Gastrocnemius medialis (tissue), 4 donors: ENCODE measurements at regions not wholly inside any gene's neighbourhood (a gene's known extent, or its start where the extent isn't known, plus 50 kb on each side); places are given as distances from the start of the nearest gene placed in this dataset.

Experiments
- ATAC-seq, 2 donors: fragments of 150-250 bp; one replicate each; pipeline ENCODE4 v1.9.1; 2016
- DNase-seq, 2 donors: peaks; one replicate each; pipeline ENCODE4 v3.0.0-alpha.2; 2019
- H3K27ac ChIP-seq, 4 donors: fragments of 200-600 bp; sonication (generic); 1 replicate in 1 of 4; 2 replicates in 3 of 4; pipeline ENCODE4 v1.5.1; 2016 to 2018; ENCODE audit warnings: mild to moderate bottlenecking in 2 of 4, moderate library complexity in 1 of 4
- H3K27me3 ChIP-seq, 3 donors: fragments of 200-600 bp; sonication (generic) in 2 of 3; 1 replicate in 1 of 3; 2 replicates in 2 of 3; pipeline versions ENCODE4 v1.5.1 to v1.6.0; 2016 to 2019; ENCODE audit warnings: mild to moderate bottlenecking in 1 of 3, moderate library complexity in 1 of 3
- H3K36me3 ChIP-seq, 2 donors: fragments of 200-600 bp; sonication (generic) in 1 of 2; one replicate each; pipeline ENCODE4 v1.5.1; 2017 to 2018
- H3K4me1 ChIP-seq, 2 donors: fragments of 200-600 bp; sonication (generic) in 1 of 2; one replicate each; pipeline ENCODE4 v1.5.1; 2016 to 2017; ENCODE audit warnings: mild to moderate bottlenecking in 2 of 2
- H3K4me3 ChIP-seq, 4 donors: fragments of 200-600 bp; sonication (generic) in 3 of 4; 1 replicate in 1 of 4; 2 replicates in 3 of 4; pipeline ENCODE4 v1.5.1; 2016 to 2019; ENCODE audit warnings: mild to moderate bottlenecking in 2 of 4
- H3K9me3 ChIP-seq, 3 donors: fragments of 200-600 bp; sonication (generic) in 2 of 3; 1 replicate in 1 of 3; 2 replicates in 2 of 3; pipeline ENCODE4 v1.5.1; 2016 to 2019
- CTCF ChIP-seq, 5 experiments: fragments of 450-650 bp in 3 of 5; fragments of 200-600 bp in 2 of 5; sonication (generic) in 2 of 5; IDR thresholded peaks in 4 of 5; conservative IDR thresholded peaks in 1 of 5; 1 replicate in 4 of 5; 2 replicates in 1 of 5; pipeline ENCODE4 v1.5.1; 2016 to 2019; ENCODE audit warnings: antibody characterized with exemption in 5 of 5, mild to moderate bottlenecking in 3 of 5, moderate library complexity in 3 of 5
- POLR2A ChIP-seq, 2 donors: fragments of 450-650 bp; IDR thresholded peaks; one replicate each; pipeline ENCODE4 v1.6.1; 2017; ENCODE audit warnings: antibody characterized with exemption in 2 of 2, mild to moderate bottlenecking in 2 of 2, moderate library complexity in 2 of 2
- in situ Hi-C, 4 donors: fragments of 200-750 bp; cut with MboI; loops; one replicate each; pipeline versions ENCODE4 v1.15.0 to v1.8.0; 2017; ENCODE audit warnings: low sequenced_read_pairs in 4 of 4
- intact Hi-C: fragments of 100-400 bp; cut with DNase I; formaldehyde crosslinking; loops from one replicate; pipeline ENCODE4 v1.15.1; 2023; ENCODE audit warnings: low total_unique reads

GRCh38 chr14:38850664-38851063 is 252.4 kb downstream of the SEC23A start:
- in situ Hi-C loops (loop anchor here in 2 of 4 donors (25.0 kb wide), 2 partner anchors 138 to 938 kb away; no protein-coding TSS in a partner anchor), intact Hi-C loops (no loop called here)
- H3K4me3 ChIP-seq, result no peak overlapping the region
- no peaks in the 10 kb centered on the region for H3K27me3 ChIP-seq
- no peaks in the 10 kb centered on the region for H3K4me1 ChIP-seq
- DNase-seq, result no peak
- TF ChIP-seq CTCF (IDR thresholded peaks at IDR 0.05 in 4 of 5, conservative IDR thresholded peaks at IDR 0.05 in 1 of 5) (no peak), POLR2A (IDR thresholded peaks at IDR 0.05) (no peak)
- H3K9me3 ChIP-seq, result no peaks in the 10 kb centered on the region
- no peak for ATAC-seq
- H3K36me3 ChIP-seq, result no peaks in the 10 kb centered on the region
- no peak overlapping the region for H3K27ac ChIP-seq

GRCh38 chr14:38848243-38848935 is 254.6 kb downstream of the SEC23A start:
- H3K27ac ChIP-seq, result no peak overlapping the region
- no peaks in the 10 kb centered on the region for H3K36me3 ChIP-seq
- ATAC-seq, result no peak
- DNase-seq, result no peak
- no peak overlapping the region for H3K4me3 ChIP-seq
- in situ Hi-C loops (no loop called here), intact Hi-C loops (no loop called here)
- no peaks in the 10 kb centered on the region for H3K9me3 ChIP-seq
- no peaks in the 10 kb centered on the region for H3K4me1 ChIP-seq
- no peaks in the 10 kb centered on the region for H3K27me3 ChIP-seq
- TF ChIP-seq POLR2A (IDR thresholded peaks at IDR 0.05) (no peak), CTCF (IDR thresholded peaks at IDR 0.05 in 4 of 5, conservative IDR thresholded peaks at IDR 0.05 in 1 of 5) (no peak)

- no peak overlapping the region for H3K4me3 ChIP-seq
- DNase-seq, result no peak
- ATAC-seq, result no peak
- H3K4me1 ChIP-seq, result no peaks in the 10 kb centered on the region
- H3K36me3 ChIP-seq, result no peaks in the 10 kb centered on the region
- TF ChIP-seq CTCF (IDR thresholded peaks at IDR 0.05 in 4 of 5, conservative IDR thresholded peaks at IDR 0.05 in 1 of 5), result no peak
- TF ChIP-seq POLR2A (IDR thresholded peaks at IDR 0.05), result no peak
- in situ Hi-C loops, result no loop called here
- H3K27me3 ChIP-seq, result no peaks in the 10 kb centered on the region
- intact Hi-C loops, result no loop called here
- H3K27ac ChIP-seq, result no peak overlapping the region
- no peaks in the 10 kb centered on the region for H3K9me3 ChIP-seq
These were observed 255.9 kb downstream of the SEC23A start for GRCh38 chr14:38847161-38847560.

- no peak for TF ChIP-seq POLR2A (IDR thresholded peaks at IDR 0.05)
- no peak for TF ChIP-seq CTCF (IDR thresholded peaks at IDR 0.05 in 4 of 5, conservative IDR thresholded peaks at IDR 0.05 in 1 of 5)
- H3K27me3 ChIP-seq, result no peaks in the 10 kb centered on the region
- in situ Hi-C loops (no loop called here), intact Hi-C loops (no loop called here)
- no peaks in the 10 kb centered on the region for H3K36me3 ChIP-seq
- H3K4me1 ChIP-seq, result no peaks in the 10 kb centered on the region
- ATAC-seq (peak in 1 of 2 donors; percentile 30), DNase-seq (no peak)
- no peak overlapping the region for H3K4me3 ChIP-seq
- H3K27ac ChIP-seq, result no peak overlapping the region
- no peaks in the 10 kb centered on the region for H3K9me3 ChIP-seq
These were observed 263.2 kb downstream of the SEC23A start for GRCh38 chr14:38839694-38840365.
